IMR-90 (cell line): ENCODE measurements at regions not wholly inside any gene's neighbourhood (a gene's known extent, or its start where the extent isn't known, plus 50 kb on each side); places are given as distances from the start of the nearest gene placed in this dataset.

Experiments used
- ATAC-seq: fragments of 200-7000 bp; cut with Tn5 transposase; 2 replicates; pipeline ENCODE4 v1.9.1; 2020; ENCODE audit warnings: low read depth, mild to moderate bottlenecking, moderate library complexity
- BruUV-seq: library from RNA; stranded (reverse); fragments of 400-500 nt; replicated peaks from 2 replicates; lab custom pipeline; 2021; lab: Mats Ljungman, UMichigan
- CTCF ChIA-PET: fragments of 300-600 bp; formaldehyde crosslinking; extraction: SDS; loops from one replicate; lab custom pipeline; 2021; ENCODE audit warnings: antibody characterized with exemption; lab: Yijun Ruan, JAX
- POLR2A ChIA-PET: fragments of 300-600 bp; sonication (Branson Sonifier 250); formaldehyde crosslinking; loops from one replicate; lab custom pipeline; 2022; ENCODE audit warnings: antibody characterized with exemption; ENCODE audit not compliant: unreplicated experiment; lab: Charles Lee
- DNase-seq: peaks from one replicate; pipeline ENCODE4 v3.0.0; 2013
- H2AFZ ChIP-seq: replicated peaks from 2 replicates; pipeline ENCODE3; 2013; ENCODE audit warnings: low read length, mild to moderate bottlenecking; ENCODE audit not compliant: poor library complexity
- H2AK5ac ChIP-seq: 2 replicates; pipeline ENCODE4 v1.6.1; 2013; ENCODE audit warnings: low read depth, low read length, inconsistent platforms
- H2AK9ac ChIP-seq: replicated peaks from 2 replicates; pipeline ENCODE3; 2013; ENCODE audit warnings: mild to moderate bottlenecking, low read depth, low read length, moderate library complexity; ENCODE audit not compliant: poor library complexity
- H2BK120ac ChIP-seq: 2 replicates; pipeline ENCODE4 v1.6.1; 2013; ENCODE audit warnings: low read depth, low read length, inconsistent platforms
- H2BK15ac ChIP-seq: 3 replicates; pipeline ENCODE4 v1.6.1; 2013; ENCODE audit warnings: low read depth, low read length, inconsistent platforms
- H2BK20ac ChIP-seq: 2 replicates; pipeline ENCODE4 v1.6.1; 2013; ENCODE audit warnings: low read depth, mild to moderate bottlenecking, inconsistent platforms, low read length, moderate library complexity
- H2BK5ac ChIP-seq: 2 replicates; pipeline ENCODE4 v1.6.1; 2013; ENCODE audit warnings: mild to moderate bottlenecking, low read depth, low read length, inconsistent platforms; ENCODE audit not compliant: poor library complexity, severe bottlenecking
- H3K14ac ChIP-seq: replicated peaks from 2 replicates; pipeline ENCODE4 v1.6.1; 2013; ENCODE audit warnings: low read depth, low read length, inconsistent platforms
- H3K18ac ChIP-seq: 2 replicates; pipeline ENCODE4 v1.6.1; 2013; ENCODE audit warnings: low read depth, low read length, control low read depth
- H3K23ac ChIP-seq: 2 replicates; pipeline ENCODE4 v1.6.1; 2013; ENCODE audit warnings: low read depth, low read length, inconsistent platforms
- H3K27ac ChIP-seq: 2 replicates; pipeline ENCODE4 v1.5.1; 2013; ENCODE audit warnings: mild to moderate bottlenecking, control low read depth, low read length; ENCODE audit not compliant: insufficient read depth
- H3K27me3 ChIP-seq: 2 replicates; pipeline ENCODE4 v1.6.1; 2013; ENCODE audit warnings: low read length; ENCODE audit not compliant: control insufficient read depth, insufficient read depth
- H3K36me3 ChIP-seq: 2 replicates; pipeline ENCODE4 v1.6.1; 2013; ENCODE audit warnings: low read length, mixed read lengths; ENCODE audit not compliant: control insufficient read depth, insufficient read depth
- H3K4ac ChIP-seq: 2 replicates; pipeline ENCODE4 v1.6.1; 2013; ENCODE audit warnings: low read depth, low read length, inconsistent platforms
- H3K4me1 ChIP-seq: 2 replicates; pipeline ENCODE4 v1.6.1; 2013; ENCODE audit warnings: low read length, mixed read lengths; ENCODE audit not compliant: control insufficient read depth, insufficient read depth
- H3K4me2 ChIP-seq: 2 replicates; pipeline ENCODE4 v1.6.1; 2013; ENCODE audit warnings: low read depth, mild to moderate bottlenecking, control low read depth, low read length, moderate library complexity
- H3K4me3 ChIP-seq: 2 replicates; pipeline ENCODE4 v1.5.1; 2013; ENCODE audit warnings: low read depth, mild to moderate bottlenecking, control low read depth, low read length, moderate library complexity; ENCODE audit not compliant: insufficient read depth
- H3K56ac ChIP-seq: 2 replicates; pipeline ENCODE4 v1.6.1; 2013; ENCODE audit warnings: low read length, inconsistent platforms; ENCODE audit not compliant: insufficient read depth; ENCODE audit errors: extremely low read depth
- H3K79me1 ChIP-seq, 2 experiments: 2 replicates each; pipeline ENCODE4 v1.6.1; 2013; ENCODE audit warnings: low read length in 2 of 2, inconsistent platforms in 1 of 2, low read depth in 1 of 2
- H3K9ac ChIP-seq: 2 replicates; pipeline ENCODE4 v1.6.1; 2013; ENCODE audit warnings: low read depth, low read length, control low read depth
- H3K9me1 ChIP-seq: 2 replicates; pipeline ENCODE4 v1.6.1; 2013; ENCODE audit warnings: low read length, inconsistent platforms; ENCODE audit not compliant: insufficient read depth
- H3K9me3 ChIP-seq: 2 replicates; pipeline ENCODE4 v1.6.1; 2013; ENCODE audit warnings: low read length; ENCODE audit not compliant: control insufficient read depth, insufficient read depth
- H4K20me1 ChIP-seq: 2 replicates; pipeline ENCODE4 v1.6.1; 2013; ENCODE audit warnings: low read length, inconsistent platforms; ENCODE audit not compliant: insufficient read depth
- H4K5ac ChIP-seq: 2 replicates; pipeline ENCODE4 v1.6.1; 2013; ENCODE audit warnings: mild to moderate bottlenecking, low read depth, low read length, control low read depth
- H4K8ac ChIP-seq, 2 experiments: 2 replicates each; pipeline ENCODE4 v1.6.1; 2013; ENCODE audit warnings: low read depth in 2 of 2, low read length in 2 of 2, control low read depth in 1 of 2, inconsistent platforms in 1 of 2
- H4K91ac ChIP-seq: 2 replicates; pipeline ENCODE4 v1.6.1; 2013; ENCODE audit warnings: low read depth, low read length, inconsistent platforms; ENCODE audit not compliant: insufficient read depth
- BHLHE40 ChIP-seq: fragments of 150-350 bp; IDR thresholded peaks from 2 replicates; pipeline ENCODE4 v1.6.1; 2016; ENCODE audit warnings: mild to moderate bottlenecking, low read depth, low read length
- CEBPB ChIP-seq: IDR thresholded peaks from 2 replicates; pipeline ENCODE4 v1.6.1; 2012; ENCODE audit warnings: low read depth, low read length, improper control_type of control experiment
- CTCF ChIP-seq: conservative IDR thresholded peaks from 2 replicates; pipeline ENCODE4 v1.5.1; 2012; ENCODE audit warnings: mild to moderate bottlenecking, low read depth, low read length, improper control_type of control experiment
- ELK1 ChIP-seq: fragments of 150-350 bp; IDR thresholded peaks from 2 replicates; pipeline ENCODE4 v1.6.1; 2016; ENCODE audit warnings: low read depth, mild to moderate bottlenecking, low read length, moderate library complexity, borderline replicate concordance
- FOS ChIP-seq: fragments of 150-350 bp; IDR thresholded peaks from 2 replicates; pipeline ENCODE4 v1.6.1; 2016; ENCODE audit warnings: low read depth, low read length
- MAFK ChIP-seq: IDR thresholded peaks from 2 replicates; pipeline ENCODE4 v1.6.1; 2012; ENCODE audit warnings: low read depth, low read length, improper control_type of control experiment
- MAZ ChIP-seq: IDR thresholded peaks from 2 replicates; pipeline ENCODE4 v1.6.1; 2012; ENCODE audit warnings: low read depth, mild to moderate bottlenecking, low read length, improper control_type of control experiment, moderate library complexity, borderline replicate concordance
- MXI1 ChIP-seq: IDR thresholded peaks from 2 replicates; pipeline ENCODE4 v1.6.1; 2012; ENCODE audit warnings: low read depth, mild to moderate bottlenecking, low read length, moderate library complexity, borderline replicate concordance
- NFE2L2 ChIP-seq: fragments of 150-350 bp; IDR thresholded peaks from 2 replicates; pipeline ENCODE4 v1.6.1; 2016; ENCODE audit warnings: low read depth, mild to moderate bottlenecking, low read length
- POLR2A ChIP-seq: IDR thresholded peaks from 2 replicates; pipeline ENCODE4 v1.6.1; 2012; ENCODE audit warnings: mild to moderate bottlenecking, low read depth, low read length
- RAD21 ChIP-seq: IDR thresholded peaks from 2 replicates; pipeline ENCODE4 v1.6.1; 2012; ENCODE audit warnings: low read length, improper control_type of control experiment
- RCOR1 ChIP-seq: IDR thresholded peaks from 2 replicates; pipeline ENCODE4 v1.6.1; 2012; ENCODE audit warnings: mild to moderate bottlenecking, low read length, improper control_type of control experiment; ENCODE audit not compliant: insufficient replicate concordance
- RFX5 ChIP-seq: IDR thresholded peaks from 2 replicates; pipeline ENCODE4 v1.8.0; 2012; ENCODE audit warnings: low read depth, mild to moderate bottlenecking, low read length, moderate library complexity
- SMC3 ChIP-seq: fragments of 150-350 bp; IDR thresholded peaks from 2 replicates; pipeline ENCODE4 v1.6.1; 2016; ENCODE audit warnings: low read depth, mild to moderate bottlenecking, antibody characterized with exemption, low read length, moderate library complexity
- USF2 ChIP-seq: fragments of 150-350 bp; IDR thresholded peaks from 2 replicates; pipeline ENCODE4 v1.6.1; 2017; ENCODE audit warnings: mild to moderate bottlenecking, antibody characterized with exemption, low read length, low read depth
- WGBS, 2 experiments: methylation state at CpG; one replicate each; pipeline versions ENCODE4 v1.1.5 to v1.1.7; 2013; ENCODE audit warnings: missing lambda C conversion rate in 2 of 2; ENCODE audit not compliant: insufficient read length in 1 of 2; ENCODE audit errors: extremely low coverage in 2 of 2; 5-methylcytosine and 5-hydroxymethylcytosine counted together
- dilution Hi-C: fragments of 300-500 bp; cut with HindIII; formaldehyde crosslinking; loops from one replicate; pipeline ENCODE4 v1.14.3; 2018; ENCODE audit warnings: low sequenced_read_pairs; ENCODE audit not compliant: unreplicated experiment
- in situ Hi-C: fragments of 300-500 bp; cut with MboI; formaldehyde crosslinking; loops from 3 replicates; pipeline ENCODE4 v1.14.3; 2019; ENCODE audit warnings: low sequenced_read_pairs, inconsistent platforms, mixed read lengths
- intact Hi-C: fragments of 100-400 bp; cut with micrococcal nuclease; formaldehyde crosslinking; loops from 2 replicates; pipeline ENCODE4 v1.10.0; 2022

- Histone ChIP-seq H4K91ac (no peak overlapping the region), H4K8ac (no peak overlapping the region), H3K9ac (no peak overlapping the region), H3K27ac (no peak overlapping the region), H2AK5ac (no peak overlapping the region), H2AK9ac (no peak overlapping the region), H2BK5ac (no peak overlapping the region), H4K5ac (no peak overlapping the region), H3K79me1 (no peaks in the 10 kb centered on the region), H2BK120ac (no peak overlapping the region), H3K4me2 (no peak overlapping the region), H3K56ac (no peak overlapping the region), H3K9me3 (no peaks in the 10 kb centered on the region), H3K9me1 (no peaks in the 10 kb centered on the region), H3K23ac (no peak overlapping the region), H3K27me3 (no peaks in the 10 kb centered on the region; the same call in none of the 2 replicates), H3K18ac (no peak overlapping the region), H2BK15ac (no peak overlapping the region), H3K14ac (no peak overlapping the region), H4K20me1 (no peaks in the 10 kb centered on the region), H2AFZ (no peak overlapping the region), H2BK20ac (no peak overlapping the region), H3K4me3 (no peak overlapping the region), H3K36me3 (no peaks in the 10 kb centered on the region), H3K4me1 (no peaks in the 10 kb centered on the region), H3K4ac (no peak overlapping the region)
- ChIA-PET POLR2A (no interaction called here), CTCF (no interaction called here)
- no TSS peak for BruUV-seq
- dilution Hi-C loops = no loop called here
- intact Hi-C loops = no loop called here
- no peak for ATAC-seq
- WGBS, 2 experiments = no CpG with 5 or more reads among the region's 4 CpGs
- no peak for TF ChIP-seq POLR2A
- no peak for TF ChIP-seq RAD21
- no peak for TF ChIP-seq RFX5
- no peak for TF ChIP-seq SMC3
- TF ChIP-seq MXI1 = no peak
- TF ChIP-seq ELK1 = no peak
- TF ChIP-seq CEBPB = no peak
- no peak for TF ChIP-seq CTCF
- no peak for TF ChIP-seq MAZ
- no peak for TF ChIP-seq NFE2L2
- TF ChIP-seq USF2 = no peak
- TF ChIP-seq FOS = no peak
- no peak for TF ChIP-seq MAFK
- TF ChIP-seq BHLHE40 = no peak
- TF ChIP-seq RCOR1 = no peak
- in situ Hi-C loops = no loop called here
- no peak for DNase-seq
Observed at GRCh38 chr20:59102841-59103299, 60.3 kb upstream of the PRELID3B start.
